Tibial nerve (tissue), 4 donors: ENCODE measurements at regions not wholly inside any gene's neighbourhood (a gene's known extent, or its start where the extent isn't known, plus 50 kb on each side); places are given as distances from the start of the nearest gene placed in this dataset.

Experiments used
- DNase-seq, 2 donors: peaks; one replicate each; pipeline ENCODE4 v3.0.0-alpha.2; 2019; ENCODE audit warnings: low spot score in 2 of 2
- H3K27ac ChIP-seq, 4 donors: fragments of 200-600 bp; sonication (generic) in 3 of 4; one replicate each; pipeline ENCODE4 v1.5.1; 2017 to 2019; ENCODE audit warnings: mild to moderate bottlenecking in 1 of 4
- H3K27me3 ChIP-seq, 2 donors: fragments of 200-600 bp; sonication (generic) in 1 of 2; one replicate each; pipeline versions ENCODE4 v1.5.1 to v1.6.0; 2017 to 2019
- H3K36me3 ChIP-seq, 3 donors: fragments of 200-600 bp; sonication (generic); one replicate each; pipeline ENCODE4 v1.5.1; 2018 to 2019
- H3K4me1 ChIP-seq, 4 donors: fragments of 200-600 bp; sonication (generic) in 3 of 4; one replicate each; pipeline ENCODE4 v1.5.1; 2017 to 2019
- H3K4me3 ChIP-seq, 4 donors: fragments of 200-600 bp; sonication (generic) in 3 of 4; one replicate each; pipeline ENCODE4 v1.5.1; 2017 to 2019; ENCODE audit warnings: mild to moderate bottlenecking in 1 of 4, moderate library complexity in 1 of 4
- H3K9me3 ChIP-seq, 4 donors: fragments of 200-600 bp; sonication (generic) in 3 of 4; one replicate each; pipeline ENCODE4 v1.5.1; 2017 to 2019
- CTCF ChIP-seq, 5 experiments: fragments of 200-600 bp in 3 of 5; fragments of 450-650 bp in 2 of 5; sonication (generic) in 3 of 5; IDR thresholded peaks; one replicate each; pipeline ENCODE4 v1.5.1; 2016 to 2019; ENCODE audit warnings: antibody characterized with exemption in 5 of 5, mild to moderate bottlenecking in 3 of 5, moderate library complexity in 2 of 5
- EP300 ChIP-seq, 2 donors: sonication (generic); formaldehyde crosslinking; IDR thresholded peaks; one replicate each; pipeline ENCODE4 v1.6.1; 2017; ENCODE audit warnings: antibody characterized with exemption in 2 of 2, mild to moderate bottlenecking in 1 of 2
- POLR2A ChIP-seq, 2 donors: fragments of 450-650 bp; IDR thresholded peaks; one replicate each; pipeline ENCODE4 v1.6.1; 2017; ENCODE audit warnings: antibody characterized with exemption in 2 of 2, mild to moderate bottlenecking in 2 of 2, moderate library complexity in 2 of 2
- WGBS, 2 donors: methylation state at CpG; one replicate each; pipeline ENCODE4 v1.1.5; 2018; 5-methylcytosine and 5-hydroxymethylcytosine counted together

- H3K4me1 ChIP-seq: no peaks in the 10 kb centered on the region
- 90% methylated on average over 3 of the region's 3 CpGs for WGBS, 2 donors
- DNase-seq: no peak
- H3K36me3 ChIP-seq: no peaks in the 10 kb centered on the region
- no peak overlapping the region for H3K27ac ChIP-seq
- peaks cover 0 to 10% (median 2%) of the 10 kb centered on the region in 4 donors for H3K9me3 ChIP-seq
- no peak overlapping the region for H3K4me3 ChIP-seq
- no peaks in the 10 kb centered on the region for H3K27me3 ChIP-seq
- TF ChIP-seq EP300 (IDR thresholded peaks at IDR 0.05) (no peak), CTCF (IDR thresholded peaks at IDR 0.05) (no peak), POLR2A (IDR thresholded peaks at IDR 0.05) (no peak)
Observed at GRCh38 chr5:162512935-162513565, 445.5 kb downstream of the GABRG2 start.

GRCh38 chr5:162514116-162514515 lies 446.5 kb downstream of the GABRG2 start:
- no peak overlapping the region for H3K27ac ChIP-seq
- 64 to 71% methylated on average over 2 of the region's 2 CpGs for WGBS, 2 donors
- TF ChIP-seq CTCF (IDR thresholded peaks at IDR 0.05): no peak
- no peak for TF ChIP-seq POLR2A (IDR thresholded peaks at IDR 0.05)
- TF ChIP-seq EP300 (IDR thresholded peaks at IDR 0.05): no peak
- no peaks in the 10 kb centered on the region for H3K4me1 ChIP-seq
- DNase-seq: no peak
- no peaks in the 10 kb centered on the region for H3K27me3 ChIP-seq
- no peak overlapping the region for H3K4me3 ChIP-seq
- H3K9me3 ChIP-seq: peaks cover 0 to 10% (median 2%) of the 10 kb centered on the region in 4 donors
- H3K36me3 ChIP-seq: no peaks in the 10 kb centered on the region

- Histone ChIP-seq H3K27me3 (no peaks in the 10 kb centered on the region), H3K9me3 (peaks cover 0 to 29% (median 5%) of the 10 kb centered on the region in 4 donors), H3K4me1 (no peaks in the 10 kb centered on the region), H3K36me3 (no peaks in the 10 kb centered on the region), H3K27ac (no peak overlapping the region), H3K4me3 (no peak overlapping the region)
- TF ChIP-seq CTCF (IDR thresholded peaks at IDR 0.05) (no peak), EP300 (IDR thresholded peaks at IDR 0.05) (no peak), POLR2A (IDR thresholded peaks at IDR 0.05) (no peak)
- DNase-seq: no peak
- WGBS, 2 donors: 47 to 50% methylated on average over 1 of the region's 1 CpG
Observed at GRCh38 chr5:162520878-162521277, 453.3 kb downstream of the GABRG2 start.

GRCh38 chr5:162529209-162529608 lies 461.6 kb downstream of the GABRG2 start:
- no peak for DNase-seq
- Histone ChIP-seq H3K27me3 (no peaks in the 10 kb centered on the region), H3K4me3 (no peak overlapping the region), H3K4me1 (no peaks in the 10 kb centered on the region), H3K9me3 (peaks cover 0 to 7% (median 0%) of the 10 kb centered on the region in 4 donors), H3K27ac (no peak overlapping the region), H3K36me3 (no peaks in the 10 kb centered on the region)
- TF ChIP-seq CTCF (IDR thresholded peaks at IDR 0.05): no peak
- no peak for TF ChIP-seq EP300 (IDR thresholded peaks at IDR 0.05)
- TF ChIP-seq POLR2A (IDR thresholded peaks at IDR 0.05): no peak
- WGBS, 2 donors: 36 to 49% methylated on average over 1 of the region's 1 CpG

- WGBS, 2 donors: 61 to 73% methylated on average over 2 of the region's 2 CpGs
- TF ChIP-seq POLR2A (IDR thresholded peaks at IDR 0.05) (no peak), EP300 (IDR thresholded peaks at IDR 0.05) (no peak), CTCF (IDR thresholded peaks at IDR 0.05) (no peak)
- DNase-seq: no peak
- no peak overlapping the region for H3K4me3 ChIP-seq
- H3K4me1 ChIP-seq: no peaks in the 10 kb centered on the region
- H3K36me3 ChIP-seq: no peaks in the 10 kb centered on the region
- no peak overlapping the region for H3K27ac ChIP-seq
- H3K9me3 ChIP-seq: peaks cover 0 to 3% (median 0%) of the 10 kb centered on the region in 4 donors
- H3K27me3 ChIP-seq: no peaks in the 10 kb centered on the region
Observed at GRCh38 chr5:162529886-162530285, 462.3 kb downstream of the GABRG2 start.
